Karpas-422 (cell line): ENCODE measurements at regions not wholly inside any gene's neighbourhood (a gene's known extent, or its start where the extent isn't known, plus 50 kb on each side); places are given as distances from the start of the nearest gene placed in this dataset.

ENCODE experiments used
- DNase-seq: peaks from one replicate; pipeline ENCODE4 v3.0.0-alpha.2; 2015
- H2AFZ ChIP-seq: fragments of 200-600 bp; sonication (generic); 2 replicates; pipeline ENCODE4 v1.6.1; 2014; ENCODE audit warnings: antibody characterized with exemption, low read length, mixed read lengths
- H3K27ac ChIP-seq: fragments of 200-600 bp; sonication (generic); 2 replicates; pipeline ENCODE4 v1.5.1; 2014; ENCODE audit warnings: mild to moderate bottlenecking, low read length, moderate library complexity
- H3K27me3 ChIP-seq: fragments of 200-600 bp; sonication (generic); 2 replicates; pipeline ENCODE4 v1.6.1; 2014; ENCODE audit warnings: low read length, mixed read lengths
- H3K36me3 ChIP-seq: fragments of 200-600 bp; sonication (generic); 2 replicates; pipeline ENCODE4 v1.6.1; 2014; ENCODE audit warnings: low read length, mixed read lengths; ENCODE audit not compliant: insufficient read depth
- H3K4me1 ChIP-seq: fragments of 200-600 bp; sonication (generic); 2 replicates; pipeline ENCODE4 v1.6.1; 2014; ENCODE audit warnings: mild to moderate bottlenecking, low read length, mixed read lengths
- H3K4me2 ChIP-seq: fragments of 200-600 bp; sonication (generic); 2 replicates; pipeline ENCODE4 v1.6.1; 2014; ENCODE audit warnings: low read length, low read depth, mild to moderate bottlenecking; ENCODE audit not compliant: poor library complexity, severe bottlenecking
- H3K4me3 ChIP-seq: fragments of 200-600 bp; sonication (generic); 2 replicates; pipeline ENCODE4 v1.5.1; 2014; ENCODE audit warnings: mild to moderate bottlenecking, antibody characterized with exemption, low read length, mixed read lengths
- H3K79me2 ChIP-seq: fragments of 200-600 bp; sonication (generic); 2 replicates; pipeline ENCODE4 v1.6.1; 2014; ENCODE audit warnings: mild to moderate bottlenecking, low read length, mixed read lengths
- H3K9ac ChIP-seq: fragments of 200-600 bp; sonication (generic); 2 replicates; pipeline ENCODE4 v1.6.0; 2014; ENCODE audit warnings: low read length
- H3K9me2 ChIP-seq: fragments of 200-600 bp; sonication (generic), shearing (Covaris generic); replicated peaks from 2 replicates; pipeline ENCODE4 v1.6.0; 2014; ENCODE audit warnings: mild to moderate bottlenecking, low read length, moderate library complexity; ENCODE audit not compliant: insufficient read depth
- H3K9me3 ChIP-seq: fragments of 300-700, 200-600 bp; sonication (generic); 2 replicates; pipeline ENCODE4 v1.6.1; 2014; ENCODE audit warnings: low read length, mixed read lengths
- H4K20me1 ChIP-seq: fragments of 200-600 bp; sonication (generic); 2 replicates; pipeline ENCODE4 v1.6.1; 2014; ENCODE audit warnings: mild to moderate bottlenecking, antibody characterized with exemption, low read length, low read depth; ENCODE audit not compliant: insufficient read depth

GRCh38 chr13:62035981-62036380 lies 620.3 kb upstream of the PCDH20 start:
- Histone ChIP-seq H3K4me3 (no peak overlapping the region), H2AFZ (no peak overlapping the region), H3K79me2 (no peaks in the 10 kb centered on the region), H4K20me1 (no peaks in the 10 kb centered on the region), H3K4me1 (peaks cover 3% of the 10 kb centered on the region; the same call in 1 of the 2 replicates), H3K36me3 (no peaks in the 10 kb centered on the region), H3K9ac (no peak overlapping the region), H3K27me3 (no peaks in the 10 kb centered on the region), H3K27ac (no peak overlapping the region), H3K9me2 (no peaks in the 10 kb centered on the region), H3K9me3 (no peaks in the 10 kb centered on the region), H3K4me2 (no peak overlapping the region)
- no peak for DNase-seq

GRCh38 chr13:62033934-62034333 lies 618.3 kb upstream of the PCDH20 start:
- H3K4me3 ChIP-seq: no peak overlapping the region
- DNase-seq: no peak
- H4K20me1 ChIP-seq: no peaks in the 10 kb centered on the region
- H2AFZ ChIP-seq: 0 out of 2 replicates have a peak overlapping the region, but pooled peaks have one; percentile 59
- peaks cover 3% of the 10 kb centered on the region; the same call in 1 of the 2 replicates for H3K4me1 ChIP-seq
- no peak overlapping the region for H3K27ac ChIP-seq
- no peaks in the 10 kb centered on the region for H3K27me3 ChIP-seq
- H3K4me2 ChIP-seq: no peak overlapping the region
- H3K36me3 ChIP-seq: no peaks in the 10 kb centered on the region
- H3K9me2 ChIP-seq: no peaks in the 10 kb centered on the region
- no peaks in the 10 kb centered on the region for H3K79me2 ChIP-seq
- H3K9me3 ChIP-seq: no peaks in the 10 kb centered on the region
- no peak overlapping the region for H3K9ac ChIP-seq

DNA sequence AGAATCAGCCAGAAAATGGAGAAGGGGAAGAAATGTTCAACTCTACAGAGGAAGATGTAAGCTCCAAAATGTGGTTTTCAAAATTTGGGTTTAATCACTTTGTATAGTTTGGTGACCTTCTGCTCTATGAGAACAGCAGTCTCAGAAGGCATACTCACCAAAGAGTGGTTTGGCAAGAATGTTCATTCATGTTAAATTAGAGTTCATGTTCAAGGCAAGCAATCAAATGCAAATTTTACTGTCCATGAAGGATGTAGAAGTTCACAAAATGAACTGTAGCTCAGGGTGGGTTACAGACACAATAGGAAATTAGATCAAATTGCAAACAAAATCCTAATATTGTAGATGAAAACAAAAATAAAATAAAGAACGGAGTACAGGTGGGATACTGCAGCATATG lies 606.7 kb upstream of the PCDH20 start:
- Histone ChIP-seq H3K4me2 (no peak overlapping the region), H3K9me3 (no peaks in the 10 kb centered on the region), H4K20me1 (no peaks in the 10 kb centered on the region), H3K4me3 (no peak overlapping the region), H3K27me3 (no peaks in the 10 kb centered on the region), H3K27ac (no peak overlapping the region), H3K9me2 (no peaks in the 10 kb centered on the region), H3K4me1 (no peaks in the 10 kb centered on the region), H3K9ac (no peak overlapping the region), H2AFZ (peak overlapping the region; percentile 69; the same call in 1 of the 2 replicates), H3K36me3 (no peaks in the 10 kb centered on the region), H3K79me2 (no peaks in the 10 kb centered on the region)
- DNase-seq: no peak

- no peaks in the 10 kb centered on the region for H3K79me2 ChIP-seq
- no peak for DNase-seq
- peaks cover 1% of the 10 kb centered on the region for H3K4me1 ChIP-seq
- H3K9me3 ChIP-seq: no peaks in the 10 kb centered on the region
- no peak overlapping the region for H3K4me2 ChIP-seq
- no peaks in the 10 kb centered on the region for H3K27me3 ChIP-seq
- no peaks in the 10 kb centered on the region for H4K20me1 ChIP-seq
- no peaks in the 10 kb centered on the region for H3K36me3 ChIP-seq
- 0 out of 2 replicates have a peak overlapping the region, but pooled peaks have one; percentile 20 for H2AFZ ChIP-seq
- no peak overlapping the region for H3K4me3 ChIP-seq
- no peak overlapping the region for H3K9ac ChIP-seq
- no peaks in the 10 kb centered on the region for H3K9me2 ChIP-seq
- H3K27ac ChIP-seq: no peak overlapping the region
Observed at GRCh38 chr13:62019858-62020257, 604.2 kb upstream of the PCDH20 start.

DNA sequence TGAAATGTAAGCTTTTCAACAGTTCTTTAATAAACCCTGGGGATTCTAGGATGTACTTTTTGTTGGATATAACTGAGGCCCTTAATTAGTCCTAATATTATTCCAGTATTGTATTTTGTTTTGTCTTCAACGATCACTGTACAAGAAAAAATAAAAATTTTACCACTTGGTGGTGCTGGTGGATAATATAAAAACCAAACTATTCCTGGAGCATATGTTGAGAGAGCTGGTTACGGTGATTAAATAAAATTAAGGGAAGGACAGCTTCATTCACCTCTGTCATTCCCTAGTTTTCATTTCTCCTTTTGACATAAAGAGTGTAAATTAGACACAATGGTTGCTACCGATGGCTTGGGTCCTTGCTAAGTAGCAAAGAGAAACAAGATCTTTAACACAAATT lies 598.6 kb upstream of the PCDH20 start:
- H3K9me2 ChIP-seq: no peaks in the 10 kb centered on the region
- H3K9ac ChIP-seq: peak overlapping the region; percentile 51
- DNase-seq: peak; percentile 87
- H3K79me2 ChIP-seq: no peaks in the 10 kb centered on the region
- no peaks in the 10 kb centered on the region for H3K9me3 ChIP-seq
- no peaks in the 10 kb centered on the region for H3K36me3 ChIP-seq
- no peak overlapping the region for H3K27ac ChIP-seq
- no peaks in the 10 kb centered on the region for H4K20me1 ChIP-seq
- H3K4me3 ChIP-seq: peak overlapping the region; percentile 59
- peaks cover 6% of the 10 kb centered on the region for H3K4me1 ChIP-seq
- no peaks in the 10 kb centered on the region for H3K27me3 ChIP-seq
- peak overlapping the region; percentile 65 for H3K4me2 ChIP-seq
- peak overlapping the region; percentile 82 for H2AFZ ChIP-seq

DNA sequence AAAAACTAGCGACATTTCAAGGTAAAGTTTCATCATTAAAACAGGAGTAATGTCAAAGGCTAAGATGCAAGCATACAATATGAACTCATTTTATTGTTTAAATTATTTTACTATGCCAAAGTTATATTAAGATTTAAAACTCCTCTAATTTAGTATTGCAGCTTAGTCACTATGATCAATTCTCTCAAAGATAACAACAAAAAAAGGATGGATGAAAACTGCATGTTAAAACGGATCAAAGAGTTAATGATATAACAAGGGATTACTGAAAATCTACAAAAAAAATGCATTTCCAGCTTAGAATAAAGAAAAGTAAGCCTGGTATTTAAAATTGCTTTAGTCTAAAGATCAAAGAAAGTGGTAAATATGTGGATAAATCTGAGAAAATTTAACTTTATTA lies 587.8 kb upstream of the PCDH20 start:
- Histone ChIP-seq H3K9me2 (no peaks in the 10 kb centered on the region), H3K27ac (no peak overlapping the region), H3K27me3 (no peaks in the 10 kb centered on the region), H3K9ac (no peak overlapping the region), H3K4me1 (no peaks in the 10 kb centered on the region), H3K9me3 (no peaks in the 10 kb centered on the region), H3K79me2 (no peaks in the 10 kb centered on the region), H3K4me2 (no peak overlapping the region), H2AFZ (no peak overlapping the region), H3K4me3 (no peak overlapping the region), H3K36me3 (no peaks in the 10 kb centered on the region), H4K20me1 (no peaks in the 10 kb centered on the region)
- no peak for DNase-seq

DNA sequence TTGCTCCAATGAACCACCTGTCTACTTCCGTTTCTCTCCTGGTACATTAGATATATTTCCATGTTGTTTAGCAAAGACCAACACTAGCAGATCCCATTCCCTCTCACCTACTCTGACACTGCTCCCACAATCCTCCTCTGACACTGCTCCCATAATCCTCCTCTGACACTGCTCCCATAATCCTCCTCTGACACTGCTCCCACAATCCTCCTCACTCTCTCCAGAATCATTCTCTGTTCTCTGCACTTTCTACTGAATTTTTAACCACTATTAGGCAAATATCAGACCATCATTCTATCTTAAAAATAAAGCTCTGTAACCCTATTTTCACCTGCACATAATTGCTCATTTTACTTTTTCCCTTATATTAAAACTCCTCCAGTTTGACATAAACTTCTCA lies 578.5 kb upstream of the PCDH20 start:
- H3K36me3 ChIP-seq: no peaks in the 10 kb centered on the region

GRCh38 chr13:61989978-61990377 lies 574.3 kb upstream of the PCDH20 start:
- no peak overlapping the region for H3K4me2 ChIP-seq

More for the DNA sequence above, 578.5 kb upstream of the PCDH20 start:
- Histone ChIP-seq H3K9ac (no peak overlapping the region), H2AFZ (peak overlapping the region; percentile 88), H3K79me2 (no peaks in the 10 kb centered on the region), H3K4me2 (no peak overlapping the region), H3K4me3 (peak overlapping the region; percentile 18; the same call in 1 of the 2 replicates), H3K4me1 (no peaks in the 10 kb centered on the region), H3K27ac (no peak overlapping the region), H3K9me2 (no peaks in the 10 kb centered on the region), H3K9me3 (peaks cover 8% of the 10 kb centered on the region; the same call in 1 of the 2 replicates), H3K27me3 (no peaks in the 10 kb centered on the region), H4K20me1 (no peaks in the 10 kb centered on the region)
- DNase-seq: no peak

More at GRCh38 chr13:61989978-61990377, 574.3 kb upstream of the PCDH20 start:
- H4K20me1 ChIP-seq: no peaks in the 10 kb centered on the region
- no peaks in the 10 kb centered on the region for H3K79me2 ChIP-seq
- no peak overlapping the region for H3K4me3 ChIP-seq
- peak overlapping the region; percentile 20; the same call in 1 of the 2 replicates for H2AFZ ChIP-seq
- H3K27ac ChIP-seq: no peak overlapping the region
- H3K9ac ChIP-seq: no peak overlapping the region
- peaks cover 8% of the 10 kb centered on the region; the same call in 1 of the 2 replicates for H3K9me3 ChIP-seq
- DNase-seq: no peak
- no peaks in the 10 kb centered on the region for H3K9me2 ChIP-seq
- H3K4me1 ChIP-seq: no peaks in the 10 kb centered on the region
- no peaks in the 10 kb centered on the region for H3K27me3 ChIP-seq
- H3K36me3 ChIP-seq: no peaks in the 10 kb centered on the region
